Neural cell (in vitro differentiated cells): ENCODE measurements at regions not wholly inside any gene's neighbourhood (a gene's known extent, or its start where the extent isn't known, plus 50 kb on each side); places are given as distances from the start of the nearest gene placed in this dataset.

Source experiments
- H2AFZ ChIP-seq: fragments of 200-600, 300-800 bp; sonication (generic), shearing (Covaris generic); 2 replicates; pipeline ENCODE4 v1.6.0; 2014; ENCODE audit warnings: low read depth, mild to moderate bottlenecking, antibody characterized with exemption, low read length, moderate library complexity
- H3F3A ChIP-seq: fragments of 200-600 bp; shearing (Covaris generic); 2 replicates; pipeline ENCODE4 v1.6.1; 2016; ENCODE audit warnings: mild to moderate bottlenecking, moderate library complexity, mixed read lengths, antibody characterized with exemption, low read length; ENCODE audit not compliant: insufficient read depth, poor library complexity, severe bottlenecking
- H3K27ac ChIP-seq: fragments of 200-600, 300-800 bp; sonication (generic), shearing (Covaris generic); 2 replicates; pipeline ENCODE4 v1.5.1; 2014; ENCODE audit warnings: mild to moderate bottlenecking, low read length, moderate library complexity
- H3K27me3 ChIP-seq: fragments of 300-800, 200-600 bp; sonication (generic), shearing (Covaris generic); 2 replicates; pipeline ENCODE4 v1.6.0; 2014; ENCODE audit warnings: mild to moderate bottlenecking, low read depth, low read length, moderate library complexity; ENCODE audit not compliant: insufficient read depth
- H3K36me3 ChIP-seq: fragments of 300-800, 200-600 bp; sonication (generic), shearing (Covaris generic); 2 replicates; pipeline ENCODE4 v1.5.1; 2014; ENCODE audit warnings: mild to moderate bottlenecking, antibody characterized with exemption, low read length, moderate library complexity; ENCODE audit not compliant: insufficient read depth
- H3K4me2 ChIP-seq: fragments of 300-800, 200-600 bp; sonication (generic), shearing (Covaris generic); 2 replicates; pipeline ENCODE4 v1.6.0; 2014; ENCODE audit warnings: mild to moderate bottlenecking, low read length
- H3K4me3 ChIP-seq: fragments of 300-800, 200-600 bp; sonication (generic), shearing (Covaris generic); 2 replicates; pipeline ENCODE4 v1.5.1; 2014; ENCODE audit warnings: mild to moderate bottlenecking, low read length, moderate library complexity
- H3K79me2 ChIP-seq: fragments of 200-600 bp; shearing (Covaris generic); replicated peaks from 2 replicates; pipeline ENCODE4 v1.6.0; 2014; ENCODE audit warnings: mild to moderate bottlenecking, low read length, moderate library complexity; ENCODE audit not compliant: insufficient read depth
- H3K9ac ChIP-seq: fragments of 300-800, 200-600 bp; sonication (generic), shearing (Covaris generic); 2 replicates; pipeline ENCODE4 v1.6.1; 2016; ENCODE audit warnings: mild to moderate bottlenecking, low read length, mixed read lengths
- H3K9me2 ChIP-seq: fragments of 200-600 bp; shearing (Covaris generic); 2 replicates; pipeline ENCODE4 v1.6.1; 2016; ENCODE audit warnings: mild to moderate bottlenecking, low read length, mixed read lengths; ENCODE audit not compliant: insufficient read depth
- H3K9me3 ChIP-seq: fragments of 200-600, 300-800 bp; sonication (generic), shearing (Covaris generic); 2 replicates; pipeline ENCODE4 v1.6.1; 2016; ENCODE audit warnings: mild to moderate bottlenecking, mixed run types, low read length, moderate library complexity, mixed read lengths
- H4K20me1 ChIP-seq: fragments of 200-600 bp; shearing (Covaris generic); 2 replicates; pipeline ENCODE4 v1.6.1; 2016; ENCODE audit warnings: mild to moderate bottlenecking, mixed run types; ENCODE audit not compliant: insufficient read depth
- EZH2 ChIP-seq: fragments of 200-600, 300-800 bp; shearing (Covaris generic), sonication (generic); IDR thresholded peaks from 2 replicates; pipeline ENCODE4 v1.6.1; 2014; ENCODE audit warnings: antibody characterized with exemption, low read length, borderline replicate concordance, mild to moderate bottlenecking; ENCODE audit not compliant: insufficient read depth, poor library complexity, severe bottlenecking

DNA sequence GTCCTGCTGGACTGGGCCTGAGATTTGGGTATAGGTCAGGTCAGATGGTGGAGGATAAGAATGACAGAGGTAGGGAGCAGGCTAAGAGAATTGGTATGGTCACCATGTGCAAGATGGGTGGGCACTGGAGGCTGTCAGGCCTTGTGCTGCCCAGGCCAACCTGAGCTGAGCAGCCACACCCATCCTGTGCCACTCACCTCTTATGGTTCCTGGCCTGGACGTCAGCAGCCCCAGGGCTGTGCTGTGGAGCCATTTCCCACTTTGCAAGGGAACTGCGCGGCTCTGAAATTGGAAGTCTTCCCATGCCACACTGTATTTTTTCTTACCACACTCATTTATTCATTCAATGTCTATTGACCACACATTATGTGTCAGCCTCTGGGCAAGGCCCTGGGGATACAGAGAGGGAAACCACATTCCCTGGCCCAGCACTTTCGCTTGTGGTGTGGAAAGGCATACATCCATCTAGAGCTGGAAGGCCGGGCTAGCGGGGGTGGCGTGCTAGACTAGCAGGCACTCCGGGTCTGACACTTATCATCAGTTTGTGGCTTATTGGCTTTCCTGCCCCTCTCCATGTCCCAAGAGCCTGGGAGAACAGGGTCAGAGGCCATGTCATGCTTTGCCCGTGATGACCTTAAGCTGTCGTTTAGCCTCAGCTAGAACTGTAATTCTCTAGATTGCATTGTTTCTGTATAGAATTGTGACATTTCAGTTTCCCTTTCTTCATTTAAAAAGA is 51.1 kb upstream of the POLG start:
- Histone ChIP-seq H3K27ac (no peak overlapping the region), H3K36me3 (no peaks in the 10 kb centered on the region), H3K4me2 (no peak overlapping the region), H3K79me2 (peaks cover 17% of the 10 kb centered on the region), H3K9ac (no peak overlapping the region), H3K27me3 (no peaks in the 10 kb centered on the region), H3F3A (peaks cover 3% of the 10 kb centered on the region), H3K4me3 (no peak overlapping the region), H2AFZ (no peak overlapping the region), H4K20me1 (no peaks in the 10 kb centered on the region), H3K9me2 (no peaks in the 10 kb centered on the region), H3K9me3 (no peaks in the 10 kb centered on the region)
- no peak for TF ChIP-seq EZH2
